HepG2 (cell line): ENCODE measurements at regions not wholly inside any gene's neighbourhood (a gene's known extent, or its start where the extent isn't known, plus 50 kb on each side); places are given as distances from the start of the nearest gene placed in this dataset.
A peak's percentile ranks its signal among the peaks of the same experiment; 100 is the strongest.

Experiments used
- ATAC-seq: fragments of 200-7000 bp; cut with Tn5 transposase; 3 replicates; pipeline ENCODE4 v1.9.1; 2020; ENCODE audit warnings: mild to moderate bottlenecking, moderate library complexity
- BruUV-seq: library from RNA; stranded (reverse); fragments of 400-500 nt; replicated peaks from 2 replicates; lab custom pipeline; 2021; lab: Mats Ljungman, UMichigan
- CTCF ChIA-PET: fragments of 300-600 bp; formaldehyde crosslinking; extraction: SDS; loops from one replicate; lab custom pipeline; 2021; ENCODE audit warnings: low total read pairs, inconsistent platforms, low intra/inter-chr PET ratio; lab: Yijun Ruan, JAX
- POLR2A ChIA-PET: fragments of 350-600 bp; sonication (Branson Sonifier 250); formaldehyde crosslinking; loops from one replicate; lab custom pipeline; 2020; ENCODE audit warnings: antibody characterized with exemption, inconsistent platforms; lab: Yijun Ruan, JAX
- DNase-seq: peaks from one replicate; pipeline ENCODE4 v3.0.0-alpha.2; 2015; ENCODE audit warnings: low spot score
- FAIRE-seq: peaks from 3 replicates; lab custom pipeline; 2011; peaks lifted over from hg19 to GRCh38; lab: Jason Lieb, UNC
- H2AFZ ChIP-seq: one replicate; pipeline ENCODE4 v1.6.1; 2011; ENCODE audit warnings: low read length, inconsistent platforms
- H3K27ac ChIP-seq: fragments of 300-600 bp; 3 replicates; pipeline ENCODE4 v1.8.0; 2011; ENCODE audit warnings: mixed run types, mild to moderate bottlenecking, mixed read lengths, low read length, inconsistent platforms; ENCODE audit not compliant: insufficient read depth; ENCODE audit errors: extremely low read length
- H3K27me3 ChIP-seq, 2 experiments: fragments of 200-600 bp in 1 of 2; 2 replicates in 1 of 2; 3 replicates in 1 of 2; pipeline versions ENCODE4 v1.6.0 to v1.8.0; 2011; ENCODE audit warnings: low read length in 2 of 2, mild to moderate bottlenecking in 2 of 2, moderate library complexity in 2 of 2, inconsistent platforms in 1 of 2; ENCODE audit not compliant: insufficient read depth in 2 of 2, control insufficient read depth in 1 of 2
- H3K36me3 ChIP-seq, 2 experiments: fragments of 200-600 bp in 1 of 2; replicated peaks in 1 of 2; 2 replicates in 1 of 2; 3 replicates in 1 of 2; pipeline versions ENCODE4 v1.5.1 to v1.8.0; 2011; ENCODE audit warnings: low read length in 2 of 2, inconsistent platforms in 1 of 2; ENCODE audit not compliant: insufficient read depth in 2 of 2, control insufficient read depth in 1 of 2
- H3K4me1 ChIP-seq: 2 replicates; pipeline ENCODE4 v1.5.1; 2012; ENCODE audit warnings: low read length, inconsistent platforms; ENCODE audit not compliant: insufficient read depth
- H3K4me2 ChIP-seq: 2 replicates; pipeline ENCODE4 v1.6.0; 2011; ENCODE audit warnings: low read depth, low read length, inconsistent platforms
- H3K4me3 ChIP-seq, 3 experiments: fragments of 200-600 bp in 1 of 3; sonication (generic), shearing (Covaris generic) in 1 of 3; replicated peaks in 1 of 3; 2 replicates each; pipeline ENCODE4 v1.5.1; 2011 to 2016; ENCODE audit warnings: low read length in 3 of 3, inconsistent platforms in 2 of 3, low read depth in 2 of 3, mild to moderate bottlenecking in 2 of 3, control low read depth in 1 of 3, mixed read lengths in 1 of 3; ENCODE audit not compliant: insufficient read depth in 1 of 3
- H3K79me2 ChIP-seq: one replicate; pipeline ENCODE4 v1.6.1; 2011; ENCODE audit warnings: low read length, inconsistent platforms; ENCODE audit not compliant: insufficient read depth
- H3K9ac ChIP-seq: 2 replicates; pipeline ENCODE4 v1.6.0; 2011; ENCODE audit warnings: mild to moderate bottlenecking, low read depth, low read length, inconsistent platforms; ENCODE audit not compliant: insufficient read depth
- H3K9me3 ChIP-seq: 2 replicates; pipeline ENCODE4 v1.5.1; 2012; ENCODE audit warnings: mild to moderate bottlenecking, low read length
- H4K20me1 ChIP-seq: 2 replicates; pipeline ENCODE4 v1.6.0; 2011; ENCODE audit warnings: inconsistent platforms, mild to moderate bottlenecking, low read length, moderate library complexity; ENCODE audit not compliant: insufficient read depth
- HHEX ChIP-seq: IDR thresholded peaks from 2 replicates; pipeline ENCODE4 v1.6.1; 2016; ENCODE audit warnings: control low read depth
- KAT8 ChIP-seq: IDR thresholded peaks from 2 replicates; pipeline ENCODE4 v1.6.1; 2016; ENCODE audit warnings: missing genetic modification reagents, missing compliant biosample characterization
- MAFF ChIP-seq: IDR thresholded peaks from 2 replicates; pipeline ENCODE4 v1.6.1; 2011; ENCODE audit warnings: low read depth, low read length, improper control_type of control experiment
- MAFK ChIP-seq, 2 experiments: IDR thresholded peaks in 1 of 2; conservative IDR thresholded peaks in 1 of 2; 2 replicates each; pipeline ENCODE4 v1.6.1; 2011; ENCODE audit warnings: improper control_type of control experiment in 2 of 2, low read length in 2 of 2
- SIX1 ChIP-seq: sonication (generic); formaldehyde crosslinking; IDR thresholded peaks from 2 replicates; pipeline ENCODE4 v1.4.0; 2020; ENCODE audit warnings: missing genetic modification reagents, borderline replicate concordance
- TEAD3 ChIP-seq: optimal IDR thresholded peaks from 2 replicates; pipeline ENCODE3; 2016; ENCODE audit warnings: borderline replicate concordance
- ZBTB10 ChIP-seq: sonication (generic); formaldehyde crosslinking; IDR thresholded peaks from 2 replicates; pipeline ENCODE4 v1.4.0; 2020; ENCODE audit warnings: missing genetic modification reagents, borderline replicate concordance
- ZEB1 ChIP-seq: IDR thresholded peaks from 2 replicates; pipeline ENCODE4 v1.6.1; 2012; ENCODE audit warnings: mild to moderate bottlenecking, low read depth, inconsistent platforms; ENCODE audit not compliant: insufficient replicate concordance
- ZNF281 ChIP-seq: sonication (generic); formaldehyde crosslinking; IDR thresholded peaks from 2 replicates; pipeline ENCODE4 v1.4.0; 2020; ENCODE audit warnings: missing genetic modification reagents, borderline replicate concordance
- ZNF605 ChIP-seq: sonication (generic); formaldehyde crosslinking; IDR thresholded peaks from 2 replicates; pipeline ENCODE4 v1.8.0; 2022; ENCODE audit warnings: mild to moderate bottlenecking, missing genetic modification reagents
- ZNF740 ChIP-seq: sonication (generic); formaldehyde crosslinking; IDR thresholded peaks from 2 replicates; pipeline ENCODE4 v1.4.0; 2020; ENCODE audit warnings: missing genetic modification reagents
- WGBS: methylation state at CpG from one replicate; pipeline ENCODE4 v1.1.6; 2017; ENCODE audit warnings: low lambda C conversion rate; 5-methylcytosine and 5-hydroxymethylcytosine counted together
- in situ Hi-C: cut with HindIII; loops from 2 replicates; pipeline ENCODE4 v1.10.0; 2017; ENCODE audit warnings: low pct_unique_long_range_greater_than_20kb; ENCODE audit not compliant: extremely low pct_ligation_motif_present
- intact Hi-C: fragments of 100-400 bp; cut with micrococcal nuclease; formaldehyde crosslinking; loops from one replicate; pipeline ENCODE4 v1.10.0; 2022; ENCODE audit not compliant: unreplicated experiment

- ChIA-PET POLR2A (no interaction called here), CTCF (no interaction called here)
- intact Hi-C loops, result no loop called here
- 14% methylated on average over 2 of the region's 2 CpGs for WGBS
- no peak for DNase-seq
- Histone ChIP-seq H3K79me2 (no peaks in the 10 kb centered on the region), H3K27me3 (no peaks in the 10 kb centered on the region), H3K9me3 (no peaks in the 10 kb centered on the region), H3K36me3 (no peaks in the 10 kb centered on the region), H3K4me2 (no peak overlapping the region), H4K20me1 (no peaks in the 10 kb centered on the region), H3K4me3 (no peak overlapping the region), H2AFZ (no peak overlapping the region), H3K27ac (no peak overlapping the region), H3K9ac (no peak overlapping the region), H3K4me1 (no peaks in the 10 kb centered on the region)
- in situ Hi-C loops, result no loop called here
- TF ChIP-seq MAFF, result peak; percentile 90
- TF ChIP-seq MAFK (conservative IDR thresholded peaks at IDR 0.05 in 1 of 2, IDR thresholded peaks at IDR 0.05 in 1 of 2; ENCODE audit: low read length in 2 of 2), result peak; percentile 86 to 96
- no peak for TF ChIP-seq SIX1
- no peak for FAIRE-seq
- no TSS peak for BruUV-seq
- ATAC-seq, result no peak
Measured at GRCh38 chr3:3476669-3477068, 297.2 kb upstream of the CRBN start.

- BruUV-seq, result no TSS peak
- FAIRE-seq, result no peak
- POLR2A ChIA-PET, result no interaction called here
- no peak for TF ChIP-seq HHEX (CRISPR knock-in tag)
- TF ChIP-seq ZEB1, result no peak
- no peak for TF ChIP-seq KAT8 (CRISPR knock-in tag)
- TF ChIP-seq TEAD3 (CRISPR knock-in tag), result no peak
- TF ChIP-seq ZBTB10 (CRISPR knock-in tag), result no peak
- no peak for TF ChIP-seq ZNF605
- TF ChIP-seq ZNF281, result no peak
- no peak for TF ChIP-seq ZNF740
Measured at GRCh38 chr3:3468596-3468995, 289.1 kb upstream of the CRBN start.

More at GRCh38 chr3:3468596-3468995, 289.1 kb upstream of the CRBN start:
- CTCF ChIA-PET, result no interaction called here
- no peaks in the 10 kb centered on the region for H4K20me1 ChIP-seq
- in situ Hi-C loops (no loop called here), intact Hi-C loops (no loop called here)
- no peak overlapping the region for H2AFZ ChIP-seq
- no peak overlapping the region for H3K4me3 ChIP-seq
- no peak overlapping the region for H3K27ac ChIP-seq
- 4% methylated on average over 2 of the region's 2 CpGs for WGBS
- H3K9me3 ChIP-seq, result no peaks in the 10 kb centered on the region
- no peaks in the 10 kb centered on the region for H3K4me1 ChIP-seq
- no peak overlapping the region for H3K9ac ChIP-seq
- H3K36me3 ChIP-seq, result no peaks in the 10 kb centered on the region
- no peaks in the 10 kb centered on the region; a peak in 1 of 5 replicates for H3K27me3 ChIP-seq
- ATAC-seq (no peak), DNase-seq (no peak)
- no peak overlapping the region for H3K4me2 ChIP-seq
- no peaks in the 10 kb centered on the region for H3K79me2 ChIP-seq
